ENCODE measurements at regions not wholly inside any gene's neighbourhood (a gene's known extent, or its start where the extent isn't known, plus 50 kb on each side); places are given as distances from the start of the nearest gene placed in this dataset.
"Not testable (repeated sequence)": the region's sequence is repeated elsewhere in the genome, so short reads cannot be mapped to it uniquely, and the experiment has no call there.

DNA sequence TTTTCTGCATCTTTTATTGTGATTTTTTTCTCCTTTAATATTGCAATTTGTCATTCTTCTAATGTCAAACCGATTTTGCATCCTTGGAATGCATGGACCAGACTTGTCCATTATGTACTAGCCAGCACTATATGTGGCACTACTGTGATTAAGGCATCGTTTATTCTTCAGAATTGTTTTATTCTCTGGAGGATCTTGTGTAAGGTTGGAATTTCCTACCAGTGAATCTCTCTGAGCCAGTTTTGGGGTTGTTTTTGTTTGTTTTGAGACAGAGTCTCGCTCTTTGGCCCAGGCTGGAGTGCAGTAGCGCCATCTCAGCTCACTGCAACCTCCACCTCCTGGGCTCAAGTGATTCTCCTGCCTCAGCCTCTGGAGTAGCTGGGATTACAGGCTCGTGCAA is 58.5 kb downstream of the IGLL5 start:
- no peak for DNase-seq (ENCODE audit: low spot score)
- intact Hi-C loops (cut with DNase I), result no loop called here

DNA sequence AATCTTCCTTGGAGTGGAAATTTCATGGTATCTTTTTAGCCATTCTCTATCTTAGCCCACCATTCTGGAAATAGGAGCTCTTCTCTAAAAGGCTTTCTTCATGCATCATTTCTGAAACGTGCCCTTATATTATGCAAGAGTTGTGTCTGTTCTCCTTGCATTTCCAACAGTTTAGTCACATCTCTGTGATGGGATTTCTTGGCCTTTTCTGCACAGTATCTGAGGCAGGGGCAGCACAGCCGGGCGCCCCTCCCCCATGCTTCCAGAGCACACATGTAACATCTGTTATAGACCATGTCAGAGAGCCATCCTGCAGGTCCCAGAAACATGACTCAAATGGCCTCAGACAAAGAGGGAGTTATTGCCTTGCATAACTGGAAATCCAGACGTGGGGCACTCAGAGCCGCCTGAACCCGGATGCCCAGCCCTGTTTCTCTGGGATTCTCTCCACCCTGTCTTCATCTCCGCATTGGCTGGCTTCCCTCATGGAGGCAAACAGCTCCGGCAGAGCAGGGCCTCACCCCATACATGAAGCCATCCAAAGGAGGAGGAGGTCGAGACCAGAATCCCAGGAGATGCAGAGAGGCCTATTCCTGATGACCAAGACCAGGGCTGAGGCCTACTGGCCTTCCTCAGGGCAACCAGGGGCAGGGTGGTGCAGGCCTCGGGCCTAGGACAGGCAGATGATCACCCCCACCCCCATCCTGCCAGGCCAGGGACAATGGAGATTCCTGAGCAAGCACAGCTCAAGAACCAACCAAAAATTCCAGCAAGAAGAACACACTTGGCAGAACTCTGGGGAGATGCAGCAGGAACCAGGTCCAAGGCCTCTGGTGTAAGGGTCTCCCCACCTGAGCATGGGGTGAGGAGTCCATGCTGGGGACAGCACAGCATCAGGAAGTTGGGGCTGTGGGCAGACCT is 61.3 kb downstream of the IGLL5 start:
- peak; percentile 44 for DNase-seq (ENCODE audit: low spot score)
- intact Hi-C loops (cut with DNase I), result no loop called here

DNA sequence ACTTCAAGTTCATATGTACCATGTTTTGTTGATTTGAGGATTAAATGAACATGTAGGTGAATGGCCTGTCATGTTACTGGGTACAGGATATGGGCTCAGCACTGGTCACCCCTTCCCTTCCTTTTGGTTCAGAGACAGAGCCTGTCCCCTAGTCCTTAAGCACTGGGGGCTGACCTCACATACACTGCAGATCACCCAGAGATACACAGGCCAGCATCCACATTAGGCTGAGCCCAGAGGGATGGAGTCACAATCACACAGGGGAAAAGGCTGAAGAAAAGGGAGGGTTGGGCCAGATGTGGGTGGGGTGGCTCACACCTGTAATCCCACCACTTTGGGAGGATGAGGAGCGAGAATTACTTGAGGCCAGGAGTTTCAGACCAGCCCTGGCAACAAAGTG is 62.3 kb downstream of the IGLL5 start:
- intact Hi-C loops (cut with DNase I), result loop anchor here (10.0 kb wide), 1 partner anchor 335 kb away; no protein-coding TSS in a partner anchor
- DNase-seq (ENCODE audit: low spot score), result no peak

DNA sequence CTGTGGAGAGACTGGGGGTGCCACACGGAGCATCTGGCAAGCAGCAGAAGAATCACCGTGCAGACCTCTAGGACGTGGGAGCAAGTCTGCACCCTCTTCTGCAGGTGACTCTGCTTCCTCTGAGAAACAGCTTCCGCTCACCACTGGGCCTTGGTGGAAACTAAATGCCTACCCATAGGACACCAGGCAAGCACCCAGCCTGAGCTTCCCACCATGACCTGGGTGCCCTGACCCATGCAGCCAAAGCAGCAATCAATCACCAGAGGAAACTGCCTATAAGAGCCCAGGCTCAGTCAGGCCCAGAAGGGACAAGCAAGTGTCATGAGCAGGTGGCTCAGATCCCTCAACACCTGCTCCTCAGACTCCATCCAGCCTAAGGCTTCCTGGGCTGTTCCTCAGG is 63.4 kb downstream of the IGLL5 start:
- intact Hi-C loops (cut with DNase I), result loop anchor here (10.0 kb wide), 1 partner anchor 334 kb away; no protein-coding TSS in a partner anchor
- DNase-seq (ENCODE audit: low spot score), result peak; percentile 29

DNA sequence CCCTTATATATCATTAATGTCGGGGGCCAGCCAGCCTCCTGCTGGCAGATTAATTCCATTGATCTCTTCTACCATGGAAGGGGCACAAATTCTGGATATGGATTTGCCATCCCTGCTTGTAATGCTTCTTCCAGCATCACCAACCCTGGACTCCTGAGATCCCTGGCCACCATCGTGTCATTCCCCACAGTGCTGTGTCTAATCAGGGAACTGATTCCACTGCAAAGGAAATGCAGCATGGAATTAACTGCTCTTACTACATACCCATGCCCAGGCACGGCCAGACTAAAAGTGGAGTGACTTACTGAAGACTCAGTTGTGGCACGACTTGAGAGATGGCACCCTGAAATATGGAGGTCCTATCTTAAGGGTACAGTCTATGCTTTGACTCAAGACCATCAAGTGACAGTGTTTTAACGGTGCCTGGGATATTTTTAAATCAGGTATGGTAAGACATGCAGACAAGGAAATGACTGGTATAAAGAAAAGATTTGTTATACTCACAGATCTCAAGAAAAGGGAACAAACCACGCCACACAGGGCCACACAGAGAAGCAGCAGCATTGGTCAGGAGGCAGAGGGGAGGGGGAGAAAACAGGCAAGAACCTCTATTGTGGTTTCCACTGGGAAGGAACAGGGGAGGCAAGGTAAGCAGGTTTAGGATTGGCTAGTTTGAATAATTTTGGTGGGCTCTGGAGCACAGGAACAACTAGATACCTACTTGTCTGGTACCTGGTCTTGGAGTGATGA is 65.1 kb downstream of the IGLL5 start:
- peak; percentile 31 for DNase-seq (ENCODE audit: low spot score)
- intact Hi-C loops (cut with DNase I), result loop anchor here (10.0 kb wide), 1 partner anchor 332 kb away; no protein-coding TSS in a partner anchor

DNA sequence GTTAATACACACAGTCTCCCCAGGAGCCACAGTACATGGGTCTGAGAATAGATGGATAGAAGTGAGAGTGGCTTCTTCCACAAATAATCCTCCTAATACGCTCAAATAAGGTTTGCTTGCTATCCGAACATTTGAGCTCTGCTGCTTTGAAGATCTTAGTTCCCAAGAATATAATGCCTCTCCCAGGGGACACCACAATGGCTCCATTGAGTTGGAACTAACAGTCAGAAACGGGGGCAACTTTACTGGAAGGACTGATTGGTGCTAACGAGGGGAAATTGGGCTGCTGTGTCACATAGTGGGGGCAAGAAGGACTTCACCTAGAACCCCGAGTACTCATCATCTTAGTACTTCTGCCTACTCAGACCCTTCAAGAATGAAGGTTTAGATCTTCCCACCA is 66.2 kb downstream of the IGLL5 start:
- intact Hi-C loops (cut with DNase I), result loop anchor here (10.0 kb wide), 1 partner anchor 331 kb away; no protein-coding TSS in a partner anchor

DNA sequence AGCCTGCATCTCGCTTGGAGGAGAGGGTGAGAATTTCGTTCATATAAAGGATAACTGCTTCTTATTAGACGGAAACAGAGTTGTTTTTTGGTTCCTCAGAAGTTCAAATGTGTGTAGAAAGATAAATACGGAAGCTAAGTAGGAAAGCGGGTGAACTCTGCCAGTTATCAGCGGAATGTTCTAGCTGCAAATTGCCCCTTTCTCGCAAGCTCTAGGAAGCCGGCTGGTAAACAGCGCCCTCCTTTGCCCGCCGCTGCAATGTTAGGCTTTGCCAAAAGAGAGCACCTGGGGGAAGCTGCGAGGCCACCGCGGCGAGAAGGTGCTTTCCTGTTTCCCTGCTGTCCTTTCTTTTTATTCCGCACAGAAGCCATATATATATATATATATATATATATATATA is 67.0 kb downstream of the IGLL5 start:
- intact Hi-C loops (cut with DNase I), result loop anchor here (5.0 to 10.0 kb wide), 2 partner anchors 107 to 330 kb away; no protein-coding TSS in a partner anchor

More for the DNA sequence above, 66.2 kb downstream of the IGLL5 start:
- no peak for DNase-seq (ENCODE audit: low spot score)

DNA sequence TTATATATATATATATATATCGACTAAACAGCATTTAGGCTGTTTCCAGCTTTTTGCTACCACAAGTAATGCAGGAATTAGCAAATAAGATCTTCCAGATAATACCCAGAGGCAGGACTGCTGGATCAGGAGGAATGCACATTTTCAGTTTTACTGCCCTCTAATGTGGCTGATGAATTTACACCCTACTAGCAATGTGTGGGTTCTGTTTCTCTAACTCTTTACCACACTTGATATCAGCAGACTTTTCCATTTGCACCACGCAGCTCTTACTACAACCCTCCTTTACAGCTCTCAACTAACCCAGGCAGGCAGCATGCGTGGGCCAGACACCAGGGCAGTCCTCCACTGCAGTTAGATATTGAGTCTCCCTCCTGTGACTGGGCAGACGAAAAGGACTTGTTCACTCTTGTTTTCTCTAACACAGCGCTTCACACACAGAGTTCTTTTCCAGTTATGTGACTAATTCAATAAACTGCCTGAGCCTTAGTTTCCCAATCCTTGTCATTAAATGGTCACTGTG is 67.7 kb downstream of the IGLL5 start:
- intact Hi-C loops (cut with DNase I), result loop anchor here (5.0 to 10.0 kb wide), 2 partner anchors 108 to 329 kb away; no protein-coding TSS in a partner anchor
- no peak for DNase-seq (ENCODE audit: low spot score)

More for the DNA sequence above, 67.0 kb downstream of the IGLL5 start:
- peak; percentile 31 for DNase-seq (ENCODE audit: low spot score)

DNA sequence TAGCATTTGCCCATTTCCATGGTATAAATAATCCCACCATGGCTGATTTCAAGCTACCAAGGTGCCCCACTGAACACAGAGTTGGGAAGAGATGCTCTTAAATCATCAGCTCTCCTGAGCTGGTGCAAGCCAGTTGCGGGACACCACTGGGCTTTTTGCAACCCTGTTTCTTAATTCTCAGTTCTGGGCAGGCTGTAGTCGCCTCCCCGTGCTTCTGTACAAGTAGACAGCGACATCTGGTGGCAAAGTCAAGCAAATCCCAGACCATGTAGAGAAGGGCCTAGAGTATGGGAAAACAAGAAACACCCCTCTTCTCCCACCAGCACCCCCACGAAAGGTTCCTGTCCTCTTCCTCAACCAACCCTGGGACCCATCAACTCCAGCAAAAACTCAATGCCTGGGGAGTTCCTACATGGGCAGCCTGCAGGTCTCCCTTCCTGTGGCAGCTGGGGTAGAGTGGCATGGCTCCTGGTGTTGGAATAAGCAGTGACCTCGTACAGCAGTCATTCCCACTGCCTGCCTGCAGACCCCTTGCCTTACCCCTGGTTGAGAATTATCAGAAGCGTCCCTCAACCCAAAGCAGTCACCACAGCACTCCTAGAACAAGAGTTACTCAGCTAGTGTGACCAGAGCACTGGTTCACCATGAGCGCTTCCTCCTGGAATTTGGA is 68.4 kb downstream of the IGLL5 start:
- peak; percentile 73 for DNase-seq (ENCODE audit: low spot score)
- intact Hi-C loops (cut with DNase I), result loop anchor here (5.0 to 10.0 kb wide), 2 partner anchors 109 to 329 kb away; no protein-coding TSS in a partner anchor

DNA sequence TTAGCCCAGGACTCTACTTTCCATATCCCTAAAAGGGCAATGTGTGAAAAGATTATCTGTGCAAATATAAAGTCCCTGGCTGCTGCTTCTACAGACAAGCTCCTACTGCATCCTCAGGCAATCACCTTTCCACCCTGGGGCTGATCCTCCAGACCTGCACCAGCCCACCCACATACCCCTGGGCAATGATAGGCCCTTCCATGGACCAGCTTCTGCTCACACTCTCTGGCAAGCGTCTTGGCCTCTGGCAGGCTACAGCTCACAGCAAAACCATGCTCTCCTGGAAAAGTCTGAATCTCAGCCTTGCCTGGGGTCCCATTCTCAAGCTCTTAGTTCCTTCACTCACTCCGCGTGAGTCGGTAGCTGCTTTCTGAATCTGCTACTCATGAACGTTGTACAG is 69.5 kb downstream of the IGLL5 start:
- intact Hi-C loops (cut with DNase I), result loop anchor here (5.0 to 10.0 kb wide), 2 partner anchors 110 to 328 kb away; no protein-coding TSS in a partner anchor
- peak; percentile 54 for DNase-seq (ENCODE audit: low spot score)

DNA sequence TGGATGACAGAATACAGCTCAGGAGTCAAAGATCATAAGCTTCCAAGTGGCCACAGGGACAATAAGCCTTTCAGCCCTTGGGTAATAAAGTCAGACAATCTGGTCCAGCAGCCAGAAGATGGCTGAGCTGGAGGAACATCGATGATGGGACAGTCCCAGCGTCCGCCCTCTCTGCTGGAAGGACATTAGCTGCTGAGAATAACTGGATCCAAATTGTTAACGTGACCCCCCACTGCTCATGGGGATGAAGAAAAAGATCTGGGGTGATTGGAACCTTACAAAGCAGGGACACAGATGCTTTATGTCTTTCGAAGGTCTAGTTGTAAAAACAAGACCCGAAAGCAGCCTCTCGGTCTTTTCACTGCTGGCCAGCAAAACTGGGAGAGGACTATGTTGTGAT is 71.0 kb downstream of the IGLL5 start:
- intact Hi-C loops (cut with DNase I), result loop anchor here (1.0 to 10.0 kb wide), 4 partner anchors 111 to 428 kb away; no protein-coding TSS in a partner anchor
- DNase-seq (ENCODE audit: low spot score), result no peak

DNA sequence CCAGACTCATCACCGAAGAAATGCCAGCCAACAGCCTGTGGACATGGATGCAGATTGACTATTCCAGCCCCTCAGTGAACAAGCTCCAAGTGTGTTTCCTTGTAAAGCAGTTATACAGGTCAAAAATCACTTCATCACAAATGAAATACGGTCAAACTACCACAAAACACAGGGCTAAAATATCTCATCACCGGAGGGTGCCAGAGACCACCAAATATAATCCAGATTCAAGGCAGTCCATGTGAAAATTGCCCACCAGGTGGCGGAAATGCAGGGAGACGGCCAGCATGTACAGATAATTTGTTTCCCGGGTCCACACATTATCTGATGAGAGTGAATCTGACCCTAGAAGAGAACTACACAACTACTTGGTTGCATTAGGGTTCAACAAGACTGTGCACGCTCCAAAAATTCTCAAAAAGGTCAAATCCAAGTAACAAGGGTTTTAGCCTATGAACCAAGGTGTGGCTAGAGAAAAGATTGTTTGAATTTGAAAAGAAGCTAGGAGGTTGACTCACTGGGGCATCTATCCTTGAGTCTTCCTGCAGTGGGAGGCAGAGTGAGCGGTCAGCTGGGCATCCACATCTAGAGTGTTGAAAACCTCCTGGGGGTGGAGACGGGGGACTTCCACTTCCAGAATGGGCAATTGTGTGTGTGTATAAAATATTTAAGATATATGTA is 71.7 kb downstream of the IGLL5 start:
- DNase-seq (ENCODE audit: low spot score), result no peak
- intact Hi-C loops (cut with DNase I), result loop anchor here (1.0 to 10.0 kb wide), 4 partner anchors 112 to 428 kb away; no protein-coding TSS in a partner anchor

DNA sequence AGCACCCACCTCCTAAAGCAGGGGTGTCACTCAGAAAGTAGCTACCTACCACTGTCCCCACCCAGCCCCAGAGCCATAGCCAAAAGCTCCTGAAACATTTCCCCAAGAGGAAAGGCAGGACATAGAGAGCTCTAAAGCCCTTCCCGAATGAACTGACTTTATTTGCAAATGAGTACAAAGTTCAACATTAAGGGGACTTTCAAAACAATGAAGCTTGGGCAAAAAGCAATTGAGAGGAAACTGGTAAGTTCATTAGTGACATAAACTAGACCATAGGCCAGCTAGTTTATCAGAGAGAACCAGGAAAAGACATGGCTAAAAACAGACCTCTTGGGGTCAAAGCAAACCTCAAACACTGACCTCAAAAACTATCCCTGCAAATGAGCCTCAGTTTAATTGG is 72.7 kb downstream of the IGLL5 start:
- DNase-seq (ENCODE audit: low spot score), result no peak
- intact Hi-C loops (cut with DNase I), result no loop called here

DNA sequence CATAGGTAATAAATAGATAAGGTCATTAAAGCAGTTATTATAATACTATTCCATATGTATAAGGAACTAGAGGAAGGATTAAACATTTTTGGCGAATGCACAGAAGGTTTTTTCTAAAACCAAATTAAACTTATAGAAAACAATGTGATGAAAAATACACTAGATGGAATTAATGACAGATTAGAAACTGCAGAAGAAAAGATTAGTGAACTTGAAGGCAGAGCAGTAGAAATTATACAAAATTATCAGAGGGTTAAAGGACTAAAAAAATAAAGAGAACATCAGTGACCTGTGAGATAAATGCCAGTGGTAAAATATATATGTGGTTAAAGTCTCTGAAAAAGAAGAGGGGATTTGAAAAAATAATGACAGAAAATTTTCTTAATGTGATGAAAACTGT is 74.0 kb downstream of the IGLL5 start:
- intact Hi-C loops (cut with DNase I), result no loop called here

DNA sequence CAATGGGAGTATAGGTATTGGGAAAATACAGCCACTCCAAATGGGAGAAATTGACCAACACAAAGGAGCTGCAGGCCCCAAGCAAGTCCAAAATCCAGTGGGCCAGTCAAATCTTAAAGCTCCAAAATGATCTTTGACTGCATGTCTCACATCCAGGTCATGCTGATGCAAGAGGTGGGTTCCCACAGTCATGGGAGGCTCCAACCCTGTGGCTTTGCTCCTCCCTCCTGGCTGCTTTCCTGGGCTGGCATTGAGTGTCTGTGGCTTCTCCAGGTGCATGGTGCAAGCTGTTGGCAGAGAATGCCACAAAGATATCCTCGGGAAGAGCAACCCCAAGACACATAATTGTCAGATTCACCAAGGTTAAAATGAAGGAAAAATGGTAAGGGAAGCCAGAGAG is 80.8 kb downstream of the IGLL5 start:
- intact Hi-C loops (cut with DNase I), result no loop called here
- DNase-seq (ENCODE audit: low spot score), result no peak

More for the DNA sequence above, 74.0 kb downstream of the IGLL5 start:
- no peak for DNase-seq (ENCODE audit: low spot score)

DNA sequence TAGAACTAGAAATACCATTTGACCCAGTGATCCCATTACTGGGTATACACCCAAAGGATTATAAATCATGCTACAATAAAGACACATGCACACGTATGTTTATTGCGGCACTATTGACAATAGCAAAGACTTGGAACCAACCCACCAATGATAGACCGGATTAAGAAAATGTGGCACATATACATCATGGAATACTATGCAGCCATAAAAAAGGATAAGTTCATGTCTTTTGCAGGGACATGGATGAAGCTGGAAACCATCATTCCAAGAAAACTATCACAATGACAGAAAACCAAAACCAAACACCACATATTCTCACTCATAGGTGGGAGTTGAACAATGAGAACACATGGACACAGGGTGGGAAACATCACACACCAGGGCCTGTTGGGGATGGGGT is 85.0 kb downstream of the IGLL5 start:
- intact Hi-C loops (cut with DNase I); DNase-seq (ENCODE audit: low spot score): not testable (repeated sequence)

DNA sequence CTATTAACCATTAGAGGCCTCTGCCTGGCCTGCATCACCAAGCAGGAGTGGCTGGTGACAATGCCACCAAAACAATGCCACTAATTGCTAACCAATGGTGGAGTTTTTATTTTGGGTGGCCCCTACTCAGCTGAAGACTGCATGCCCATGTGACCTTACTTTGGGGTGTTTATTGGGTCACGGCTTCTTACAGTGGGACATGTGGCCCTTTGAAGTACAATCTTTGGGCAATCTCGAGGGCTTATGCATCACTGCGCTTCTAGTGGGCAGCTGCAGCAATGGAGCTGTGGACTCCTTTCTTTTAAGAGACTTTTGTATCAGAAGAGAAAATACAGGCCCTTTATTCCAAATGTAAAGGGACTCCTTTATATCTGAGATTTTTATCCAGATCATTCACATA is 85.7 kb downstream of the IGLL5 start:
- intact Hi-C loops (cut with DNase I), result no loop called here
- DNase-seq (ENCODE audit: low spot score), result no peak

DNA sequence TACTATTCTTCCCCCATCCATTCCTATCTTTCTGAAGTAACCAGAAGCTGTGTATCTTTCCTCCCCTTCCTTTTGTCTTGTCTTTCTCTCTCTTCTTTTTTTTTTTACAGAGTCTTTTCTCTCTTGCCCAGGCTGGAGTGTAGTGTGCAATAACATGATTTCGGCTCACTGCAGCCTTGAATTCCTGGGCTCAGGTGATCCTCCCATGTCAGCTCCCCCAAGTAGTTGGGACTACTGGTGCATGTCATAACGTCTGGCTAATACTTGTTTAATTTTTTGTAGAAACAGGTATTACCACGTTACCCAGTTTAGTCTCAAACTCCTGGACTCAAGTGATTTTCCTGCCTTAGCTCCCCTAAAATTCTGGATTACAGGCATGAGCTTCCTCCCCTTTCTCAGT is 86.5 kb downstream of the IGLL5 start:
- intact Hi-C loops (cut with DNase I), result no loop called here
- DNase-seq (ENCODE audit: low spot score), result no peak

Data from cardiac septum (tissue), 1 donor.